GM18519 (cell line): ENCODE measurements at regions not wholly inside any gene's neighbourhood (a gene's known extent, or its start where the extent isn't known, plus 50 kb on each side); places are given as distances from the start of the nearest gene placed in this dataset.
"Not testable (repeated sequence)": the region's sequence is repeated elsewhere in the genome, so short reads cannot be mapped to it uniquely, and the experiment has no call there.

Experiments used
- ATAC-seq: cut with Tn5 transposase; IDR thresholded peaks from one replicate; pipeline ENCODE4 v1.9.1; 2021; ENCODE audit warnings: mild to moderate bottlenecking, moderate library complexity; ENCODE audit not compliant: unreplicated experiment, low FRiP score

- not testable (repeated sequence) for ATAC-seq
Measured at GRCh38 chr9:117851836-117852461, 147.7 kb downstream of the TLR4 start.

GRCh38 chr9:117858561-117858960 is 154.4 kb downstream of the TLR4 start:
- ATAC-seq = no peak

- no peak for ATAC-seq
Measured at GRCh38 chr9:117860849-117861248, 156.6 kb downstream of the TLR4 start.

GRCh38 chr9:117864385-117865057 is 160.3 kb downstream of the TLR4 start:
- no peak for ATAC-seq

- no peak for ATAC-seq
Measured at GRCh38 chr9:117868594-117868993, 164.4 kb downstream of the TLR4 start.

GRCh38 chr9:117869287-117869686 is 165.1 kb downstream of the TLR4 start:
- no peak for ATAC-seq

- ATAC-seq = no peak
Measured at GRCh38 chr9:117869712-117870111, 165.5 kb downstream of the TLR4 start.

- ATAC-seq = no peak
Measured at GRCh38 chr9:117873664-117874063, 169.5 kb downstream of the TLR4 start.

- no peak for ATAC-seq
Measured at GRCh38 chr9:117875886-117876285, 171.7 kb downstream of the TLR4 start.

- no peak for ATAC-seq
Measured at GRCh38 chr9:117882171-117882570, 178.0 kb downstream of the TLR4 start.

GRCh38 chr9:117886616-117887015 is 182.4 kb downstream of the TLR4 start:
- ATAC-seq = no peak

- ATAC-seq = no peak
Measured at GRCh38 chr9:117887383-117887782, 183.2 kb downstream of the TLR4 start.

- no peak for ATAC-seq
Measured at GRCh38 chr9:117887941-117888340, 183.7 kb downstream of the TLR4 start.

GRCh38 chr9:117903453-117903852 is 199.2 kb downstream of the TLR4 start:
- no peak for ATAC-seq

- ATAC-seq = no peak
Measured at GRCh38 chr9:117906763-117907162, 202.6 kb downstream of the TLR4 start.

- no peak for ATAC-seq
Measured at GRCh38 chr9:117907420-117907819, 203.2 kb downstream of the TLR4 start.

- ATAC-seq = peak; percentile 65
Measured at GRCh38 chr9:117916291-117916690, 212.1 kb downstream of the TLR4 start.

- no peak for ATAC-seq
Measured at GRCh38 chr9:117917873-117918272, 213.7 kb downstream of the TLR4 start.

GRCh38 chr9:117919538-117919937 is 215.3 kb downstream of the TLR4 start:
- no peak for ATAC-seq

- no peak for ATAC-seq
Measured at GRCh38 chr9:117926031-117926658, 221.9 kb downstream of the TLR4 start.

GRCh38 chr9:117927354-117927753 is 223.2 kb downstream of the TLR4 start:
- ATAC-seq = no peak

GRCh38 chr9:117929868-117930267 is 225.7 kb downstream of the TLR4 start:
- ATAC-seq = no peak
